ENCODE measurements at regions not wholly inside any gene's neighbourhood (a gene's known extent, or its start where the extent isn't known, plus 50 kb on each side); places are given as distances from the start of the nearest gene placed in this dataset.

DNA sequence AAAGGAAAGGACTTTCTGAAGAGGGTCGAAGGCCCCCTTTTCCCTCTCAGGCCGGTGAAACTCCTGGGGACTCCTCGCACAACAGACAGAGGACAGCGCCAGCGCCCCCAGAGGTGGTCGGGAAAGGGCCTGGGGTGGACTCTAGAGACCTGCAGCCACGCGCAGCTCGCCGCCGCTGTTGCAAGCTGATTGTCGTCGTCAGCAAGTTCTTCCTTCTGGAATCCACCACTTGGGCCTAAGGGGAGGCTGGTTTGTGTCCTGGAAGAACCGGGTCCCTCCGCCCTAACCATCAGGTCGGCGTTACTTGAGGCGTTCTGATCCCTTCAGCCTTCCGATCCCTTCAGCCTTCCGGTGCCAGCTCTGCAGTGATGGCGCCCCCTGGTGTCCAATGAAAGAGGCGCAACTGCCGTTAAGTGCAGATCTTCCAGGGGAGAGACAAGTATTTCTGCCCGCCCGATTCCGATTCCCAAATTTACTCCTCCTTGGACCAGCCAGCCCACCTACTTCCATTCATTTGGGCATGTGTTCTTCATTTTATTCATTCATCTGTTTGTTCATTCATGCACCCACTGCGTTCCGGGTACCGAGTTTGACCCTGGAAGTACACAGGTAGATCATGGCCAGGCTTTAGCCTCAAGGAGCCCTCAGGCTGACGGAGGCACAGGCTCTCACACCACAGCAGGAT, 77.2 kb upstream of the SLC6A11 start (continued):
- TF ChIP-seq, protein P1, sequence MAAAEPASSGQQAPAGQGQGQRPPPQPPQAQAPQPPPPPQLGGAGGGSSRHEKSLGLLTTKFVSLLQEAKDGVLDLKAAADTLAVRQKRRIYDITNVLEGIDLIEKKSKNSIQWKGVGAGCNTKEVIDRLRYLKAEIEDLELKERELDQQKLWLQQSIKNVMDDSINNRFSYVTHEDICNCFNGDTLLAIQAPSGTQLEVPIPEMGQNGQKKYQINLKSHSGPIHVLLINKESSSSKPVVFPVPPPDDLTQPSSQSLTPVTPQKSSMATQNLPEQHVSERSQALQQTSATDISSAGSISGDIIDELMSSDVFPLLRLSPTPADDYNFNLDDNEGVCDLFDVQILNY (CRISPR knock-in tag; conservative IDR thresholded peaks at IDR 0.05): no peak
- TF ChIP-seq MEIS1 (CRISPR knock-in tag; IDR thresholded peaks at IDR 0.05; ENCODE audit: borderline replicate concordance) (no peak), ARHGAP35 (CRISPR knock-in tag; IDR thresholded peaks at IDR 0.05; ENCODE audit: borderline replicate concordance) (no peak), FOXO1 (CRISPR knock-in tag; IDR thresholded peaks at IDR 0.05) (no peak), KDM5A (IDR thresholded peaks at IDR 0.05; ENCODE audit: borderline replicate concordance, low read length) (no peak), KLF9 (CRISPR knock-in tag; IDR thresholded peaks at IDR 0.05; ENCODE audit: low read depth) (no peak), THAP11 (CRISPR knock-in tag; IDR thresholded peaks at IDR 0.05) (0 out of 2 replicates have a peak, but pooled peaks have one; percentile 19), ZC3H13 (CRISPR knock-in tag; IDR thresholded peaks at IDR 0.05) (no peak), SCMH1 (CRISPR knock-in tag; IDR thresholded peaks at IDR 0.05; ENCODE audit: borderline replicate concordance) (no peak), AGO1 (IDR thresholded peaks at IDR 0.05; ENCODE audit: low read depth, low read length, poor library complexity, severe bottlenecking) (no peak), KDM2A (CRISPR knock-in tag; IDR thresholded peaks at IDR 0.05; ENCODE audit: borderline replicate concordance, low read depth) (peak; percentile 39; the same call in 1 of the 2 replicates), RAD21 (CRISPR knock-in tag; IDR thresholded peaks at IDR 0.05) (peak; percentile 78), NFIC (IDR thresholded peaks at IDR 0.05; ENCODE audit: low read length) (no peak)
- TF ChIP-seq, protein P2, sequence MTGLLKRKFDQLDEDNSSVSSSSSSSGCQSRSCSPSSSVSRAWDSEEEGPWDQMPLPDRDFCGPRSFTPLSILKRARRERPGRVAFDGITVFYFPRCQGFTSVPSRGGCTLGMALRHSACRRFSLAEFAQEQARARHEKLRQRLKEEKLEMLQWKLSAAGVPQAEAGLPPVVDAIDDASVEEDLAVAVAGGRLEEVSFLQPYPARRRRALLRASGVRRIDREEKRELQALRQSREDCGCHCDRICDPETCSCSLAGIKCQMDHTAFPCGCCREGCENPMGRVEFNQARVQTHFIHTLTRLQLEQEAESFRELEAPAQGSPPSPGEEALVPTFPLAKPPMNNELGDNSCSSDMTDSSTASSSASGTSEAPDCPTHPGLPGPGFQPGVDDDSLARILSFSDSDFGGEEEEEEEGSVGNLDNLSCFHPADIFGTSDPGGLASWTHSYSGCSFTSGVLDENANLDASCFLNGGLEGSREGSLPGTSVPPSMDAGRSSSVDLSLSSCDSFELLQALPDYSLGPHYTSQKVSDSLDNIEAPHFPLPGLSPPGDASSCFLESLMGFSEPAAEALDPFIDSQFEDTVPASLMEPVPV (CRISPR knock-in tag; IDR thresholded peaks at IDR 0.05): no peak
- TF ChIP-seq, protein P3, sequence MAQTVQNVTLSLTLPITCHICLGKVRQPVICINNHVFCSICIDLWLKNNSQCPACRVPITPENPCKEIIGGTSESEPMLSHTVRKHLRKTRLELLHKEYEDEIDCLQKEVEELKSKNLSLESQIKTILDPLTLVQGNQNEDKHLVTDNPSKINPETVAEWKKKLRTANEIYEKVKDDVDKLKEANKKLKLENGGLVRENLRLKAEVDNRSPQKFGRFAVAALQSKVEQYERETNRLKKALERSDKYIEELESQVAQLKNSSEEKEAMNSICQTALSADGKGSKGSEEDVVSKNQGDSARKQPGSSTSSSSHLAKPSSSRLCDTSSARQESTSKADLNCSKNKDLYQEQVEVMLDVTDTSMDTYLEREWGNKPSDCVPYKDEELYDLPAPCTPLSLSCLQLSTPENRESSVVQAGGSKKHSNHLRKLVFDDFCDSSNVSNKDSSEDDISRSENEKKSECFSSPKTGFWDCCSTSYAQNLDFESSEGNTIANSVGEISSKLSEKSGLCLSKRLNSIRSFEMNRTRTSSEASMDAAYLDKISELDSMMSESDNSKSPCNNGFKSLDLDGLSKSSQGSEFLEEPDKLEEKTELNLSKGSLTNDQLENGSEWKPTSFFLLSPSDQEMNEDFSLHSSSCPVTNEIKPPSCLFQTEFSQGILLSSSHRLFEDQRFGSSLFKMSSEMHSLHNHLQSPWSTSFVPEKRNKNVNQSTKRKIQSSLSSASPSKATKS (CRISPR knock-in tag; IDR thresholded peaks at IDR 0.05): no peak
- TF ChIP-seq, protein P4, sequence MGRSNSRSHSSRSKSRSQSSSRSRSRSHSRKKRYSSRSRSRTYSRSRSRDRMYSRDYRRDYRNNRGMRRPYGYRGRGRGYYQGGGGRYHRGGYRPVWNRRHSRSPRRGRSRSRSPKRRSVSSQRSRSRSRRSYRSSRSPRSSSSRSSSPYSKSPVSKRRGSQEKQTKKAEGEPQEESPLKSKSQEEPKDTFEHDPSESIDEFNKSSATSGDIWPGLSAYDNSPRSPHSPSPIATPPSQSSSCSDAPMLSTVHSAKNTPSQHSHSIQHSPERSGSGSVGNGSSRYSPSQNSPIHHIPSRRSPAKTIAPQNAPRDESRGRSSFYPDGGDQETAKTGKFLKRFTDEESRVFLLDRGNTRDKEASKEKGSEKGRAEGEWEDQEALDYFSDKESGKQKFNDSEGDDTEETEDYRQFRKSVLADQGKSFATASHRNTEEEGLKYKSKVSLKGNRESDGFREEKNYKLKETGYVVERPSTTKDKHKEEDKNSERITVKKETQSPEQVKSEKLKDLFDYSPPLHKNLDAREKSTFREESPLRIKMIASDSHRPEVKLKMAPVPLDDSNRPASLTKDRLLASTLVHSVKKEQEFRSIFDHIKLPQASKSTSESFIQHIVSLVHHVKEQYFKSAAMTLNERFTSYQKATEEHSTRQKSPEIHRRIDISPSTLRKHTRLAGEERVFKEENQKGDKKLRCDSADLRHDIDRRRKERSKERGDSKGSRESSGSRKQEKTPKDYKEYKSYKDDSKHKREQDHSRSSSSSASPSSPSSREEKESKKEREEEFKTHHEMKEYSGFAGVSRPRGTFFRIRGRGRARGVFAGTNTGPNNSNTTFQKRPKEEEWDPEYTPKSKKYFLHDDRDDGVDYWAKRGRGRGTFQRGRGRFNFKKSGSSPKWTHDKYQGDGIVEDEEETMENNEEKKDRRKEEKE (IDR thresholded peaks at IDR 0.05): no peak
- TF ChIP-seq, protein P5, sequence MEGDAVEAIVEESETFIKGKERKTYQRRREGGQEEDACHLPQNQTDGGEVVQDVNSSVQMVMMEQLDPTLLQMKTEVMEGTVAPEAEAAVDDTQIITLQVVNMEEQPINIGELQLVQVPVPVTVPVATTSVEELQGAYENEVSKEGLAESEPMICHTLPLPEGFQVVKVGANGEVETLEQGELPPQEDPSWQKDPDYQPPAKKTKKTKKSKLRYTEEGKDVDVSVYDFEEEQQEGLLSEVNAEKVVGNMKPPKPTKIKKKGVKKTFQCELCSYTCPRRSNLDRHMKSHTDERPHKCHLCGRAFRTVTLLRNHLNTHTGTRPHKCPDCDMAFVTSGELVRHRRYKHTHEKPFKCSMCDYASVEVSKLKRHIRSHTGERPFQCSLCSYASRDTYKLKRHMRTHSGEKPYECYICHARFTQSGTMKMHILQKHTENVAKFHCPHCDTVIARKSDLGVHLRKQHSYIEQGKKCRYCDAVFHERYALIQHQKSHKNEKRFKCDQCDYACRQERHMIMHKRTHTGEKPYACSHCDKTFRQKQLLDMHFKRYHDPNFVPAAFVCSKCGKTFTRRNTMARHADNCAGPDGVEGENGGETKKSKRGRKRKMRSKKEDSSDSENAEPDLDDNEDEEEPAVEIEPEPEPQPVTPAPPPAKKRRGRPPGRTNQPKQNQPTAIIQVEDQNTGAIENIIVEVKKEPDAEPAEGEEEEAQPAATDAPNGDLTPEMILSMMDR (CRISPR knock-in tag; IDR thresholded peaks at IDR 0.05): peak; percentile 93

Measured in HepG2 (cell line).